ENCODE measurements at regions not wholly inside any gene's neighbourhood (a gene's known extent, or its start where the extent isn't known, plus 50 kb on each side); places are given as distances from the start of the nearest gene placed in this dataset.
A peak's percentile ranks its signal among the peaks of the same experiment; 100 is the strongest.

- no peak for DNase-seq
These were observed 475.2 kb upstream of the PPP2R3A start for GRCh38 chr3:135490219-135490915.

- no peak for DNase-seq
These were observed 473.9 kb upstream of the PPP2R3A start for GRCh38 chr3:135491491-135492205.

GRCh38 chr3:135495891-135496290 lies 469.6 kb upstream of the PPP2R3A start:
- no peak for DNase-seq

GRCh38 chr3:135497979-135498378 lies 467.5 kb upstream of the PPP2R3A start:
- DNase-seq: no peak

- no peak for DNase-seq
These were observed 466.1 kb upstream of the PPP2R3A start for GRCh38 chr3:135499426-135499825.

GRCh38 chr3:135500034-135500433 lies 465.5 kb upstream of the PPP2R3A start:
- no peak for DNase-seq

GRCh38 chr3:135503065-135503759 lies 462.3 kb upstream of the PPP2R3A start:
- DNase-seq: no peak

- peak; percentile 87 for DNase-seq
These were observed 461.5 kb upstream of the PPP2R3A start for GRCh38 chr3:135503760-135504686.

- DNase-seq: no peak
These were observed 452.1 kb upstream of the PPP2R3A start for GRCh38 chr3:135513106-135514059.

GRCh38 chr3:135514060-135514448 lies 451.5 kb upstream of the PPP2R3A start:
- no peak for DNase-seq

GRCh38 chr3:135516143-135516542 lies 449.4 kb upstream of the PPP2R3A start:
- no peak for DNase-seq

GRCh38 chr3:135528413-135529015 lies 437.0 kb upstream of the PPP2R3A start:
- DNase-seq: no peak

GRCh38 chr3:135532021-135532420 lies 433.5 kb upstream of the PPP2R3A start:
- peak; percentile 87 for DNase-seq

- DNase-seq: no peak
These were observed 427.4 kb upstream of the PPP2R3A start for GRCh38 chr3:135538123-135538522.

GRCh38 chr3:135539351-135539750 lies 426.2 kb upstream of the PPP2R3A start:
- DNase-seq: no peak

GRCh38 chr3:135539854-135540253 lies 425.7 kb upstream of the PPP2R3A start:
- no peak for DNase-seq

GRCh38 chr3:135549928-135550494 lies 415.5 kb upstream of the PPP2R3A start:
- DNase-seq: no peak

- no peak for DNase-seq
These were observed 409.4 kb upstream of the PPP2R3A start for GRCh38 chr3:135556174-135556573.

GRCh38 chr3:135558150-135558783 lies 407.3 kb upstream of the PPP2R3A start:
- DNase-seq: no peak

- DNase-seq: no peak
These were observed 406.6 kb upstream of the PPP2R3A start for GRCh38 chr3:135558906-135559305.

All from NCI-H774 (cell line).